ENCODE measurements at regions not wholly inside any gene's neighbourhood (a gene's known extent, or its start where the extent isn't known, plus 50 kb on each side); places are given as distances from the start of the nearest gene placed in this dataset.

GRCh38 chr5:33336891-33337636 lies 103.7 kb upstream of the TARS1 start:
- peak overlapping the region; percentile 73 for H3K27ac Mint-ChIP-seq (ENCODE audit: low read depth, unreplicated experiment)
- intact Hi-C loops (cut with micrococcal nuclease), result no loop called here
- peaks cover 23% of the 10 kb centered on the region for H3K4me1 Mint-ChIP-seq (ENCODE audit: insufficient read depth, unreplicated experiment)
- peak overlapping the region; percentile 16 for H3K4me3 Mint-ChIP-seq (ENCODE audit: unreplicated experiment)
- H3K27me3 Mint-ChIP-seq (ENCODE audit: insufficient read depth, unreplicated experiment), result no peaks in the 10 kb centered on the region
- H3K9me3 Mint-ChIP-seq (ENCODE audit: unreplicated experiment), result no peaks in the 10 kb centered on the region
- CTCF ChIA-PET, result no interaction called here
- peak; percentile 78 for DNase-seq (ENCODE audit: unreplicated experiment)
- no TSS peak for BruUV-seq (replicated peaks)
- no peaks in the 10 kb centered on the region for H3K36me3 Mint-ChIP-seq (ENCODE audit: insufficient read depth, unreplicated experiment)
- TF ChIP-seq, protein P1, sequence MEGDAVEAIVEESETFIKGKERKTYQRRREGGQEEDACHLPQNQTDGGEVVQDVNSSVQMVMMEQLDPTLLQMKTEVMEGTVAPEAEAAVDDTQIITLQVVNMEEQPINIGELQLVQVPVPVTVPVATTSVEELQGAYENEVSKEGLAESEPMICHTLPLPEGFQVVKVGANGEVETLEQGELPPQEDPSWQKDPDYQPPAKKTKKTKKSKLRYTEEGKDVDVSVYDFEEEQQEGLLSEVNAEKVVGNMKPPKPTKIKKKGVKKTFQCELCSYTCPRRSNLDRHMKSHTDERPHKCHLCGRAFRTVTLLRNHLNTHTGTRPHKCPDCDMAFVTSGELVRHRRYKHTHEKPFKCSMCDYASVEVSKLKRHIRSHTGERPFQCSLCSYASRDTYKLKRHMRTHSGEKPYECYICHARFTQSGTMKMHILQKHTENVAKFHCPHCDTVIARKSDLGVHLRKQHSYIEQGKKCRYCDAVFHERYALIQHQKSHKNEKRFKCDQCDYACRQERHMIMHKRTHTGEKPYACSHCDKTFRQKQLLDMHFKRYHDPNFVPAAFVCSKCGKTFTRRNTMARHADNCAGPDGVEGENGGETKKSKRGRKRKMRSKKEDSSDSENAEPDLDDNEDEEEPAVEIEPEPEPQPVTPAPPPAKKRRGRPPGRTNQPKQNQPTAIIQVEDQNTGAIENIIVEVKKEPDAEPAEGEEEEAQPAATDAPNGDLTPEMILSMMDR (IDR thresholded peaks at IDR 0.05; ENCODE audit: unreplicated experiment), result no peak
- POLR2A ChIA-PET, result interaction anchor here (1.1 to 1.4 kb wide), 2 partner anchors 17 to 27 kb away, joined by 3 to 5 read pairs; no protein-coding TSS in a partner anchor

- H3K4me1 Mint-ChIP-seq (ENCODE audit: insufficient read depth, unreplicated experiment), result peaks cover 23% of the 10 kb centered on the region
- H3K27me3 Mint-ChIP-seq (ENCODE audit: insufficient read depth, unreplicated experiment), result no peaks in the 10 kb centered on the region
Observed at GRCh38 chr5:33337637-33337992, 103.2 kb upstream of the TARS1 start.

GRCh38 chr5:33338336-33339110 lies 102.2 kb upstream of the TARS1 start:
- intact Hi-C loops (cut with micrococcal nuclease), result no loop called here
- POLR2A ChIA-PET, result no interaction called here
- H3K4me3 Mint-ChIP-seq (ENCODE audit: unreplicated experiment), result no peak overlapping the region
- DNase-seq (ENCODE audit: unreplicated experiment), result no peak
- no peaks in the 10 kb centered on the region for H3K36me3 Mint-ChIP-seq (ENCODE audit: insufficient read depth, unreplicated experiment)
- no peaks in the 10 kb centered on the region for H3K27me3 Mint-ChIP-seq (ENCODE audit: insufficient read depth, unreplicated experiment)
- CTCF ChIA-PET, result interaction anchor here (0.6 kb wide), 1 partner anchor 91 kb away, joined by 3 read pairs; no protein-coding TSS in a partner anchor
- H3K9me3 Mint-ChIP-seq (ENCODE audit: unreplicated experiment), result no peaks in the 10 kb centered on the region
- peak overlapping the region; percentile 73 for H3K27ac Mint-ChIP-seq (ENCODE audit: low read depth, unreplicated experiment)
- TF ChIP-seq, protein P1 (IDR thresholded peaks at IDR 0.05; ENCODE audit: unreplicated experiment), result no peak
- BruUV-seq (replicated peaks), result no TSS peak
- H3K4me1 Mint-ChIP-seq (ENCODE audit: insufficient read depth, unreplicated experiment), result peaks cover 31% of the 10 kb centered on the region

More at GRCh38 chr5:33337637-33337992, 103.2 kb upstream of the TARS1 start:
- POLR2A ChIA-PET, result no interaction called here
- peak overlapping the region; percentile 73 for H3K27ac Mint-ChIP-seq (ENCODE audit: low read depth, unreplicated experiment)
- TF ChIP-seq, protein P1 (IDR thresholded peaks at IDR 0.05; ENCODE audit: unreplicated experiment), result no peak
- no TSS peak for BruUV-seq (replicated peaks)
- no peaks in the 10 kb centered on the region for H3K9me3 Mint-ChIP-seq (ENCODE audit: unreplicated experiment)
- H3K36me3 Mint-ChIP-seq (ENCODE audit: insufficient read depth, unreplicated experiment), result no peaks in the 10 kb centered on the region
- CTCF ChIA-PET, result no interaction called here
- H3K4me3 Mint-ChIP-seq (ENCODE audit: unreplicated experiment), result no peak overlapping the region
- intact Hi-C loops (cut with micrococcal nuclease), result no loop called here
- no peak for DNase-seq (ENCODE audit: unreplicated experiment)

DNA sequence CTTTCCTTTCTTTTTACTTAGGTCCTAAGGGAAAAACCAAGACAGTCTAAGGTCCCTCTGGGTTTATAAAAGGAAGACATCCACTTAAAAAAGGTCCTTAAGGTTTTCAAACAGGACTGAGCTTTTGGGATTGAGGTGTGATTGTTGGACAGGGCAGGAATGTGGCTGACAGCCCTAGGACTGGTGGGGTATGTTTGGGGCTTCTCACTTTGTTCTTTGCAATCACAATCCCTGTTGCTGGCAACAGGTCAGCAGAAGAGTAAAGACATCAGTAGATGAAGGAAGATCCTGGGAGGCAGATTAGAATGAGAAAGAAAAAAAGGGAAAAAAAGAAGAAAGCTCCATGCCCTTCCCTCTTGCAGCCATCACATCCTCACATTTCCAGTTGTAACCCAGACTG lies 101.4 kb upstream of the TARS1 start:
- Mint-ChIP-seq H3K9me3 (ENCODE audit: unreplicated experiment) (no peaks in the 10 kb centered on the region), H3K27ac (ENCODE audit: low read depth, unreplicated experiment) (peak overlapping the region; percentile 59), H3K4me1 (ENCODE audit: insufficient read depth, unreplicated experiment) (peaks cover 36% of the 10 kb centered on the region), H3K4me3 (ENCODE audit: unreplicated experiment) (no peak overlapping the region), H3K27me3 (ENCODE audit: insufficient read depth, unreplicated experiment) (no peaks in the 10 kb centered on the region), H3K36me3 (ENCODE audit: insufficient read depth, unreplicated experiment) (no peaks in the 10 kb centered on the region)
- intact Hi-C loops (cut with micrococcal nuclease), result no loop called here
- no peak for DNase-seq (ENCODE audit: unreplicated experiment)
- no TSS peak for BruUV-seq (replicated peaks)
- CTCF ChIA-PET, result no interaction called here
- POLR2A ChIA-PET, result no interaction called here
- TF ChIP-seq, protein P1 (IDR thresholded peaks at IDR 0.05; ENCODE audit: unreplicated experiment), result no peak
